ENCODE measurements at regions not wholly inside any gene's neighbourhood (a gene's known extent, or its start where the extent isn't known, plus 50 kb on each side); places are given as distances from the start of the nearest gene placed in this dataset.

- TF ChIP-seq EZH2phosphoT487 (IDR thresholded peaks at IDR 0.05; ENCODE audit: borderline replicate concordance) (no peak), CTCF (conservative IDR thresholded peaks at IDR 0.05; ENCODE audit: low read length) (no peak)
Measured at GRCh38 chr3:56885879-56886278, 84.1 kb upstream of the ARHGEF3 start.
